Effector CD4-positive, alpha-beta T cell (primary cell): ENCODE measurements at regions not wholly inside any gene's neighbourhood (a gene's known extent, or its start where the extent isn't known, plus 50 kb on each side); places are given as distances from the start of the nearest gene placed in this dataset.

Source experiments
- DNase-seq: peaks from one replicate; pipeline ENCODE4 v3.0.0-alpha.2; 2020

- no peak for DNase-seq
Measured at GRCh38 chr16:51641191-51641765, 490.2 kb upstream of the SALL1 start.

GRCh38 chr16:51640196-51640595 is 489.1 kb upstream of the SALL1 start:
- DNase-seq, result no peak

- DNase-seq, result no peak
Measured at GRCh38 chr16:51638339-51639135, 487.5 kb upstream of the SALL1 start.

GRCh38 chr16:51637770-51638094 is 486.7 kb upstream of the SALL1 start:
- DNase-seq, result no peak

GRCh38 chr16:51636920-51637769 is 486.1 kb upstream of the SALL1 start:
- no peak for DNase-seq

GRCh38 chr16:51635181-51635580 is 484.1 kb upstream of the SALL1 start:
- no peak for DNase-seq

- no peak for DNase-seq
Measured at GRCh38 chr16:51630076-51630475, 479.0 kb upstream of the SALL1 start.

- DNase-seq, result no peak
Measured at GRCh38 chr16:51629576-51629975, 478.5 kb upstream of the SALL1 start.

- DNase-seq, result no peak
Measured at GRCh38 chr16:51624080-51624775, 473.2 kb upstream of the SALL1 start.

GRCh38 chr16:51621610-51622009 is 470.5 kb upstream of the SALL1 start:
- DNase-seq, result no peak

GRCh38 chr16:51615141-51615540 is 464.1 kb upstream of the SALL1 start:
- no peak for DNase-seq

GRCh38 chr16:51607201-51607651 is 456.2 kb upstream of the SALL1 start:
- no peak for DNase-seq

GRCh38 chr16:51596247-51596646 is 445.2 kb upstream of the SALL1 start:
- no peak for DNase-seq

- DNase-seq, result no peak
Measured at GRCh38 chr16:51592535-51593300, 441.6 kb upstream of the SALL1 start.

GRCh38 chr16:51592001-51592501 is 441.0 kb upstream of the SALL1 start:
- DNase-seq, result no peak

- DNase-seq, result no peak
Measured at GRCh38 chr16:51591480-51591879, 440.4 kb upstream of the SALL1 start.

- no peak for DNase-seq
Measured at GRCh38 chr16:51579652-51580360, 428.7 kb upstream of the SALL1 start.

GRCh38 chr16:51577621-51578303 is 426.7 kb upstream of the SALL1 start:
- DNase-seq, result no peak

GRCh38 chr16:51576498-51577195 is 425.6 kb upstream of the SALL1 start:
- DNase-seq, result no peak

- DNase-seq, result no peak
Measured at GRCh38 chr16:51573191-51573590, 422.1 kb upstream of the SALL1 start.
